Endodermal cell (in vitro differentiated cells): ENCODE measurements at regions not wholly inside any gene's neighbourhood (a gene's known extent, or its start where the extent isn't known, plus 50 kb on each side); places are given as distances from the start of the nearest gene placed in this dataset.

ENCODE experiments used
- DNase-seq: peaks from one replicate; pipeline ENCODE4 v3.0.0-alpha.2; 2017
- H3K27ac ChIP-seq: 2 replicates; pipeline ENCODE4 v1.5.1; 2013; ENCODE audit warnings: mild to moderate bottlenecking, low read depth, low read length, moderate library complexity
- H3K27me3 ChIP-seq: 2 replicates; pipeline ENCODE4 v1.6.1; 2013; ENCODE audit warnings: mild to moderate bottlenecking, low read length, moderate library complexity; ENCODE audit not compliant: insufficient read depth, control insufficient read depth, poor library complexity, severe bottlenecking
- H3K36me3 ChIP-seq: 2 replicates; pipeline ENCODE4 v1.7.0; 2013; ENCODE audit warnings: mild to moderate bottlenecking, low read length, moderate library complexity; ENCODE audit not compliant: control insufficient read depth, insufficient read depth
- H3K4me1 ChIP-seq: one replicate; pipeline ENCODE4 v1.7.0; 2013; ENCODE audit warnings: low read length; ENCODE audit not compliant: control insufficient read depth, insufficient read depth
- H3K4me3 ChIP-seq: 2 replicates; pipeline ENCODE4 v1.5.1; 2013; ENCODE audit warnings: mild to moderate bottlenecking, low read length, moderate library complexity
- H3K9ac ChIP-seq: 2 replicates; pipeline ENCODE4 v1.6.1; 2013; ENCODE audit warnings: mild to moderate bottlenecking, low read length, moderate library complexity; ENCODE audit not compliant: poor library complexity, severe bottlenecking; ENCODE audit errors: extremely low read depth
- H3K9me3 ChIP-seq: 2 replicates; pipeline ENCODE4 v1.6.1; 2013; ENCODE audit warnings: mild to moderate bottlenecking, low read length, moderate library complexity; ENCODE audit not compliant: control insufficient read depth
- H3K27ac Mint-ChIP-seq: 2 replicates; pipeline ENCODE4 v1.8.0; 2020; ENCODE audit warnings: mixed read lengths
- H3K27me3 Mint-ChIP-seq: 2 replicates; pipeline ENCODE4 v1.8.0; 2021; ENCODE audit warnings: mild to moderate bottlenecking, mixed read lengths; ENCODE audit not compliant: insufficient read depth
- H3K36me3 Mint-ChIP-seq: 2 replicates; pipeline ENCODE4 v1.8.0; 2020; ENCODE audit warnings: low read depth, mixed read lengths
- H3K4me1 Mint-ChIP-seq: 2 replicates; pipeline ENCODE4 v1.8.0; 2020; ENCODE audit warnings: mixed read lengths
- H3K4me3 Mint-ChIP-seq: 2 replicates; pipeline ENCODE4 v1.8.0; 2020; ENCODE audit warnings: mild to moderate bottlenecking, moderate library complexity, mixed read lengths
- H3K9me3 Mint-ChIP-seq: 2 replicates; pipeline ENCODE4 v1.8.0; 2020; ENCODE audit warnings: mild to moderate bottlenecking, mixed read lengths
- WGBS, 2 experiments: methylation state at CpG; one replicate each; pipeline versions ENCODE4 v1.1.5 to v1.1.7; 2013; ENCODE audit warnings: missing lambda C conversion rate in 2 of 2, mixed read lengths in 1 of 2; ENCODE audit not compliant: insufficient coverage in 1 of 2, insufficient read length in 1 of 2; 5-methylcytosine and 5-hydroxymethylcytosine counted together
- TF ChIP-seq, protein P1 (sequence below): fragments of 200-600 bp; sonication (generic); conservative IDR thresholded peaks from 2 replicates; pipeline ENCODE4 v1.5.0; 2021; ENCODE audit warnings: antibody characterized with exemption, mild to moderate bottlenecking

DNA sequence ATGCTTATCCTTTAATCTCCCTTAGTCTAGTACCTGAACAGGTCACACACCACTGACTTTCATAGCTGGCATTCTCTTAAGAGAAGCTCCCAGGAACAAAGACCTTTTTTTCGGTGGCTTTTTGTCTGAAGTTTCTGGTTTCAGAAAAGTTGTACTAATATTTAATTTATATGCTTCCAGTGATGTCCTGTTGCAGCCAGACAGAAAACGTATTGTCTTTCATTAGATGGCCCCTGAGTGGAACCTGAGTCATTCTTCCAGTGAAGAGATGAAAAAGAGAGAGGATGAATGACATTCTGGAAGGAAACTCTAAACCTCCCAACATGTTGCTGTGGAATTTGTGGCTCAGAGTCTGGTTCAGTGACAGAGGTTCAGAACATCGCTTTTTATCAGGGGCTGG is 274.8 kb upstream of the TAC1 start:
- no peak overlapping the region for H3K27ac ChIP-seq
- no peak overlapping the region for H3K4me3 Mint-ChIP-seq

DNA sequence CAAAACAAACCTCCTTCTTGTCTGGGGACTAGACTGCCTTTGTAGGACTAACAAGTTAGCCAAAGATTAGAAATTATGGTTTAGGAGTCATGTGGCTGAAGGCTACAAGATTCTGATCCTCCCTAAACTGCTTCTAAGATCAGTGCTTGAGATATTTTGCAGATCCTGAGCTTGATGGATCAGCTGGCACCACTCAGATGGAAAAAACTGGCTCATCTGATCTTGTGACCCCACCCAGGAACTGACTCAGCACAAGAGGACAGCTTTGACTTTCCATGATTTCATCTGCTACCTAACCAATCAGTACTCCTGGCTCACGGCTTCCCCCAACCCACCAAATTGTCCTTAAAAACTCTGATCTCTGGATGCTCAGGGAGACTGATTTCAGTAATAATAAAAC is 271.5 kb upstream of the TAC1 start:
- TF ChIP-seq, protein P1, sequence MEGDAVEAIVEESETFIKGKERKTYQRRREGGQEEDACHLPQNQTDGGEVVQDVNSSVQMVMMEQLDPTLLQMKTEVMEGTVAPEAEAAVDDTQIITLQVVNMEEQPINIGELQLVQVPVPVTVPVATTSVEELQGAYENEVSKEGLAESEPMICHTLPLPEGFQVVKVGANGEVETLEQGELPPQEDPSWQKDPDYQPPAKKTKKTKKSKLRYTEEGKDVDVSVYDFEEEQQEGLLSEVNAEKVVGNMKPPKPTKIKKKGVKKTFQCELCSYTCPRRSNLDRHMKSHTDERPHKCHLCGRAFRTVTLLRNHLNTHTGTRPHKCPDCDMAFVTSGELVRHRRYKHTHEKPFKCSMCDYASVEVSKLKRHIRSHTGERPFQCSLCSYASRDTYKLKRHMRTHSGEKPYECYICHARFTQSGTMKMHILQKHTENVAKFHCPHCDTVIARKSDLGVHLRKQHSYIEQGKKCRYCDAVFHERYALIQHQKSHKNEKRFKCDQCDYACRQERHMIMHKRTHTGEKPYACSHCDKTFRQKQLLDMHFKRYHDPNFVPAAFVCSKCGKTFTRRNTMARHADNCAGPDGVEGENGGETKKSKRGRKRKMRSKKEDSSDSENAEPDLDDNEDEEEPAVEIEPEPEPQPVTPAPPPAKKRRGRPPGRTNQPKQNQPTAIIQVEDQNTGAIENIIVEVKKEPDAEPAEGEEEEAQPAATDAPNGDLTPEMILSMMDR, result no peak
- H3K4me1 Mint-ChIP-seq, result no peaks in the 10 kb centered on the region
- no peaks in the 10 kb centered on the region for H3K36me3 ChIP-seq
- H3K27me3 Mint-ChIP-seq, result peaks cover 5% of the 10 kb centered on the region
- no peaks in the 10 kb centered on the region for H3K27me3 ChIP-seq
- H3K27ac ChIP-seq, result no peak overlapping the region
- 93 to 100% methylated on average over 1 of the region's 1 CpG for WGBS, 2 experiments
- H3K9ac ChIP-seq, result no peak overlapping the region
- H3K9me3 Mint-ChIP-seq, result peaks cover 24% of the 10 kb centered on the region
- H3K36me3 Mint-ChIP-seq, result no peaks in the 10 kb centered on the region
- H3K4me3 ChIP-seq, result no peak overlapping the region
- no peaks in the 10 kb centered on the region for H3K4me1 ChIP-seq
- peaks cover 7% of the 10 kb centered on the region for H3K9me3 ChIP-seq
- no peak for DNase-seq
- no peak overlapping the region for H3K4me3 Mint-ChIP-seq
- H3K27ac Mint-ChIP-seq, result no peak overlapping the region

More for the DNA sequence above, 274.8 kb upstream of the TAC1 start:
- whole genome bisulfite sequencing, 2 experiments, result 83 to 89% methylated on average over 2 to 3 of the region's 3 CpGs
- Mint-ChIP-seq H3K27me3 (peaks cover 5% of the 10 kb centered on the region), H3K36me3 (no peaks in the 10 kb centered on the region), H3K9me3 (peaks cover 18% of the 10 kb centered on the region), H3K27ac (no peak overlapping the region), H3K4me1 (peaks cover 9% of the 10 kb centered on the region)
- TF ChIP-seq, protein P1, result no peak
- Histone ChIP-seq H3K27me3 (no peaks in the 10 kb centered on the region), H3K4me3 (no peak overlapping the region), H3K9ac (no peak overlapping the region), H3K36me3 (no peaks in the 10 kb centered on the region), H3K4me1 (no peaks in the 10 kb centered on the region), H3K9me3 (peaks cover 6% of the 10 kb centered on the region)
- DNase-seq, result no peak

DNA sequence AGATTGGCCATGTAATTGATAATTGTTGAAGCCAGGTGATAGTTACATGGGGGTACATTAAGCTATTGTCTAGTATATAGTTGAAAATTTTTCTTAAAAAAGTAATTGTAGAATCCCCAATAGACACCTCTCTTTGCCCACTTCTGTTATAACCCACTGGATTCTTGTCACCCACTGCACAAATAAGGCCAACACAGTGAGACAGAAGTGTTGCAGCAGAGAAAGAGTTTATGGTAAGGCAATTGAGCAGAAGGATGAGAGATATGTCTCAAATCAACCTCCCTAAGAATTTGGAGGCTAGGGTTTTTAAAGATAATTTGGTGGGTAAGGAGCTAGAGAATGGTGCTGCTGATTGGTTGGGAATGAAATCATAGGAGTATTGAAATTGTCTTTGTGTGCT is 270.3 kb upstream of the TAC1 start:
- Histone ChIP-seq H3K27ac (no peak overlapping the region), H3K9me3 (peaks cover 7% of the 10 kb centered on the region), H3K4me3 (no peak overlapping the region), H3K27me3 (no peaks in the 10 kb centered on the region), H3K9ac (no peak overlapping the region), H3K4me1 (no peaks in the 10 kb centered on the region), H3K36me3 (no peaks in the 10 kb centered on the region)
- TF ChIP-seq, protein P1, result no peak
- Mint-ChIP-seq H3K4me3 (no peak overlapping the region), H3K27ac (no peak overlapping the region), H3K9me3 (peaks cover 24% of the 10 kb centered on the region), H3K4me1 (peaks cover 2% of the 10 kb centered on the region), H3K27me3 (peaks cover 5% of the 10 kb centered on the region), H3K36me3 (no peaks in the 10 kb centered on the region)
- no peak for DNase-seq
